IMR-90 (cell line): ENCODE measurements at regions not wholly inside any gene's neighbourhood (a gene's known extent, or its start where the extent isn't known, plus 50 kb on each side); places are given as distances from the start of the nearest gene placed in this dataset.

Experiments used
- ATAC-seq: fragments of 200-7000 bp; cut with Tn5 transposase; 2 replicates; pipeline ENCODE4 v1.9.1; 2020; ENCODE audit warnings: low read depth, mild to moderate bottlenecking, moderate library complexity
- BruUV-seq: library from RNA; stranded (reverse); fragments of 400-500 nt; replicated peaks from 2 replicates; lab custom pipeline; 2021; lab: Mats Ljungman, UMichigan
- CTCF ChIA-PET: fragments of 300-600 bp; formaldehyde crosslinking; extraction: SDS; loops from one replicate; lab custom pipeline; 2021; ENCODE audit warnings: antibody characterized with exemption; lab: Yijun Ruan, JAX
- POLR2A ChIA-PET: fragments of 300-600 bp; sonication (Branson Sonifier 250); formaldehyde crosslinking; loops from one replicate; lab custom pipeline; 2022; ENCODE audit warnings: antibody characterized with exemption; ENCODE audit not compliant: unreplicated experiment; lab: Charles Lee
- DNase-seq: peaks from one replicate; pipeline ENCODE4 v3.0.0; 2013
- H2AFZ ChIP-seq: replicated peaks from 2 replicates; pipeline ENCODE3; 2013; ENCODE audit warnings: low read length, mild to moderate bottlenecking; ENCODE audit not compliant: poor library complexity
- H2AK5ac ChIP-seq: 2 replicates; pipeline ENCODE4 v1.6.1; 2013; ENCODE audit warnings: low read depth, low read length, inconsistent platforms
- H2AK9ac ChIP-seq: replicated peaks from 2 replicates; pipeline ENCODE3; 2013; ENCODE audit warnings: mild to moderate bottlenecking, low read depth, low read length, moderate library complexity; ENCODE audit not compliant: poor library complexity
- H2BK120ac ChIP-seq: 2 replicates; pipeline ENCODE4 v1.6.1; 2013; ENCODE audit warnings: low read depth, low read length, inconsistent platforms
- H2BK15ac ChIP-seq: 3 replicates; pipeline ENCODE4 v1.6.1; 2013; ENCODE audit warnings: low read depth, low read length, inconsistent platforms
- H2BK20ac ChIP-seq: 2 replicates; pipeline ENCODE4 v1.6.1; 2013; ENCODE audit warnings: low read depth, mild to moderate bottlenecking, inconsistent platforms, low read length, moderate library complexity
- H2BK5ac ChIP-seq: 2 replicates; pipeline ENCODE4 v1.6.1; 2013; ENCODE audit warnings: mild to moderate bottlenecking, low read depth, low read length, inconsistent platforms; ENCODE audit not compliant: poor library complexity, severe bottlenecking
- H3K14ac ChIP-seq: replicated peaks from 2 replicates; pipeline ENCODE4 v1.6.1; 2013; ENCODE audit warnings: low read depth, low read length, inconsistent platforms
- H3K18ac ChIP-seq: 2 replicates; pipeline ENCODE4 v1.6.1; 2013; ENCODE audit warnings: low read depth, low read length, control low read depth
- H3K23ac ChIP-seq: 2 replicates; pipeline ENCODE4 v1.6.1; 2013; ENCODE audit warnings: low read depth, low read length, inconsistent platforms
- H3K27ac ChIP-seq: 2 replicates; pipeline ENCODE4 v1.5.1; 2013; ENCODE audit warnings: mild to moderate bottlenecking, control low read depth, low read length; ENCODE audit not compliant: insufficient read depth
- H3K27me3 ChIP-seq: 2 replicates; pipeline ENCODE4 v1.6.1; 2013; ENCODE audit warnings: low read length; ENCODE audit not compliant: control insufficient read depth, insufficient read depth
- H3K36me3 ChIP-seq: 2 replicates; pipeline ENCODE4 v1.6.1; 2013; ENCODE audit warnings: low read length, mixed read lengths; ENCODE audit not compliant: control insufficient read depth, insufficient read depth
- H3K4ac ChIP-seq: 2 replicates; pipeline ENCODE4 v1.6.1; 2013; ENCODE audit warnings: low read depth, low read length, inconsistent platforms
- H3K4me1 ChIP-seq: 2 replicates; pipeline ENCODE4 v1.6.1; 2013; ENCODE audit warnings: low read length, mixed read lengths; ENCODE audit not compliant: control insufficient read depth, insufficient read depth
- H3K4me2 ChIP-seq: 2 replicates; pipeline ENCODE4 v1.6.1; 2013; ENCODE audit warnings: low read depth, mild to moderate bottlenecking, control low read depth, low read length, moderate library complexity
- H3K4me3 ChIP-seq: 2 replicates; pipeline ENCODE4 v1.5.1; 2013; ENCODE audit warnings: low read depth, mild to moderate bottlenecking, control low read depth, low read length, moderate library complexity; ENCODE audit not compliant: insufficient read depth
- H3K56ac ChIP-seq: 2 replicates; pipeline ENCODE4 v1.6.1; 2013; ENCODE audit warnings: low read length, inconsistent platforms; ENCODE audit not compliant: insufficient read depth; ENCODE audit errors: extremely low read depth
- H3K79me1 ChIP-seq, 2 experiments: 2 replicates each; pipeline ENCODE4 v1.6.1; 2013; ENCODE audit warnings: low read length in 2 of 2, inconsistent platforms in 1 of 2, low read depth in 1 of 2
- H3K9ac ChIP-seq: 2 replicates; pipeline ENCODE4 v1.6.1; 2013; ENCODE audit warnings: low read depth, low read length, control low read depth
- H3K9me1 ChIP-seq: 2 replicates; pipeline ENCODE4 v1.6.1; 2013; ENCODE audit warnings: low read length, inconsistent platforms; ENCODE audit not compliant: insufficient read depth
- H3K9me3 ChIP-seq: 2 replicates; pipeline ENCODE4 v1.6.1; 2013; ENCODE audit warnings: low read length; ENCODE audit not compliant: control insufficient read depth, insufficient read depth
- H4K20me1 ChIP-seq: 2 replicates; pipeline ENCODE4 v1.6.1; 2013; ENCODE audit warnings: low read length, inconsistent platforms; ENCODE audit not compliant: insufficient read depth
- H4K5ac ChIP-seq: 2 replicates; pipeline ENCODE4 v1.6.1; 2013; ENCODE audit warnings: mild to moderate bottlenecking, low read depth, low read length, control low read depth
- H4K8ac ChIP-seq, 2 experiments: 2 replicates each; pipeline ENCODE4 v1.6.1; 2013; ENCODE audit warnings: low read depth in 2 of 2, low read length in 2 of 2, control low read depth in 1 of 2, inconsistent platforms in 1 of 2
- H4K91ac ChIP-seq: 2 replicates; pipeline ENCODE4 v1.6.1; 2013; ENCODE audit warnings: low read depth, low read length, inconsistent platforms; ENCODE audit not compliant: insufficient read depth
- BHLHE40 ChIP-seq: fragments of 150-350 bp; IDR thresholded peaks from 2 replicates; pipeline ENCODE4 v1.6.1; 2016; ENCODE audit warnings: mild to moderate bottlenecking, low read depth, low read length
- CEBPB ChIP-seq: IDR thresholded peaks from 2 replicates; pipeline ENCODE4 v1.6.1; 2012; ENCODE audit warnings: low read depth, low read length, improper control_type of control experiment
- CHD1 ChIP-seq: IDR thresholded peaks from 2 replicates; pipeline ENCODE4 v1.6.1; 2012; ENCODE audit warnings: low read depth, low read length, improper control_type of control experiment
- FOS ChIP-seq: fragments of 150-350 bp; IDR thresholded peaks from 2 replicates; pipeline ENCODE4 v1.6.1; 2016; ENCODE audit warnings: low read depth, low read length
- MAFK ChIP-seq: IDR thresholded peaks from 2 replicates; pipeline ENCODE4 v1.6.1; 2012; ENCODE audit warnings: low read depth, low read length, improper control_type of control experiment
- MAZ ChIP-seq: IDR thresholded peaks from 2 replicates; pipeline ENCODE4 v1.6.1; 2012; ENCODE audit warnings: low read depth, mild to moderate bottlenecking, low read length, improper control_type of control experiment, moderate library complexity, borderline replicate concordance
- MXI1 ChIP-seq: IDR thresholded peaks from 2 replicates; pipeline ENCODE4 v1.6.1; 2012; ENCODE audit warnings: low read depth, mild to moderate bottlenecking, low read length, moderate library complexity, borderline replicate concordance
- NFE2L2 ChIP-seq: fragments of 150-350 bp; IDR thresholded peaks from 2 replicates; pipeline ENCODE4 v1.6.1; 2016; ENCODE audit warnings: low read depth, mild to moderate bottlenecking, low read length
- POLR2A ChIP-seq: IDR thresholded peaks from 2 replicates; pipeline ENCODE4 v1.6.1; 2012; ENCODE audit warnings: mild to moderate bottlenecking, low read depth, low read length
- RAD21 ChIP-seq: IDR thresholded peaks from 2 replicates; pipeline ENCODE4 v1.6.1; 2012; ENCODE audit warnings: low read length, improper control_type of control experiment
- RCOR1 ChIP-seq: IDR thresholded peaks from 2 replicates; pipeline ENCODE4 v1.6.1; 2012; ENCODE audit warnings: mild to moderate bottlenecking, low read length, improper control_type of control experiment; ENCODE audit not compliant: insufficient replicate concordance
- RFX5 ChIP-seq: IDR thresholded peaks from 2 replicates; pipeline ENCODE4 v1.8.0; 2012; ENCODE audit warnings: low read depth, mild to moderate bottlenecking, low read length, moderate library complexity
- SMC3 ChIP-seq: fragments of 150-350 bp; IDR thresholded peaks from 2 replicates; pipeline ENCODE4 v1.6.1; 2016; ENCODE audit warnings: low read depth, mild to moderate bottlenecking, antibody characterized with exemption, low read length, moderate library complexity
- USF2 ChIP-seq: fragments of 150-350 bp; IDR thresholded peaks from 2 replicates; pipeline ENCODE4 v1.6.1; 2017; ENCODE audit warnings: mild to moderate bottlenecking, antibody characterized with exemption, low read length, low read depth
- WGBS, 2 experiments: methylation state at CpG; one replicate each; pipeline versions ENCODE4 v1.1.5 to v1.1.7; 2013; ENCODE audit warnings: missing lambda C conversion rate in 2 of 2; ENCODE audit not compliant: insufficient read length in 1 of 2; ENCODE audit errors: extremely low coverage in 2 of 2; 5-methylcytosine and 5-hydroxymethylcytosine counted together
- dilution Hi-C: fragments of 300-500 bp; cut with HindIII; formaldehyde crosslinking; loops from one replicate; pipeline ENCODE4 v1.14.3; 2018; ENCODE audit warnings: low sequenced_read_pairs; ENCODE audit not compliant: unreplicated experiment
- in situ Hi-C: fragments of 300-500 bp; cut with MboI; formaldehyde crosslinking; loops from 3 replicates; pipeline ENCODE4 v1.14.3; 2019; ENCODE audit warnings: low sequenced_read_pairs, inconsistent platforms, mixed read lengths
- intact Hi-C: fragments of 100-400 bp; cut with micrococcal nuclease; formaldehyde crosslinking; loops from 2 replicates; pipeline ENCODE4 v1.10.0; 2022
- TF ChIP-seq, protein P1 (sequence below): conservative IDR thresholded peaks from 2 replicates; pipeline ENCODE4 v1.5.1; 2012; ENCODE audit warnings: mild to moderate bottlenecking, low read depth, low read length, improper control_type of control experiment
- TF ChIP-seq, protein P2 (sequence below): fragments of 150-350 bp; IDR thresholded peaks from 2 replicates; pipeline ENCODE4 v1.6.1; 2016; ENCODE audit warnings: low read depth, mild to moderate bottlenecking, low read length, moderate library complexity, borderline replicate concordance

- Histone ChIP-seq H3K9me1 (no peaks in the 10 kb centered on the region), H3K23ac (no peak overlapping the region), H4K5ac (no peak overlapping the region), H3K4ac (no peak overlapping the region), H3K27ac (no peak overlapping the region), H3K4me2 (no peak overlapping the region), H3K4me3 (no peak overlapping the region), H2BK120ac (no peak overlapping the region), H4K8ac (no peak overlapping the region), H3K4me1 (peaks cover 2% of the 10 kb centered on the region; the same call in 1 of the 2 replicates), H3K79me1 (no peaks in the 10 kb centered on the region), H3K18ac (no peak overlapping the region), H3K9me3 (no peaks in the 10 kb centered on the region; the same call in 1 of the 2 replicates), H2BK20ac (no peak overlapping the region), H2AFZ (no peak overlapping the region), H4K91ac (no peak overlapping the region), H3K56ac (no peak overlapping the region), H2AK5ac (no peak overlapping the region), H2BK5ac (no peak overlapping the region), H2AK9ac (no peak overlapping the region), H3K36me3 (no peaks in the 10 kb centered on the region), H3K27me3 (no peaks in the 10 kb centered on the region), H2BK15ac (no peak overlapping the region), H4K20me1 (no peaks in the 10 kb centered on the region), H3K9ac (no peak overlapping the region), H3K14ac (no peak overlapping the region)
- BruUV-seq: no TSS peak
- CTCF ChIA-PET: no interaction called here
- intact Hi-C loops: no loop called here
- no peak for DNase-seq
- dilution Hi-C loops: no loop called here
- TF ChIP-seq NFE2L2 (no peak), USF2 (no peak), BHLHE40 (no peak), MAZ (no peak), RCOR1 (no peak), FOS (no peak), SMC3 (no peak), POLR2A (no peak), CHD1 (no peak), RAD21 (no peak), RFX5 (no peak), MAFK (no peak), MXI1 (no peak), CEBPB (no peak)
- TF ChIP-seq, protein P1, sequence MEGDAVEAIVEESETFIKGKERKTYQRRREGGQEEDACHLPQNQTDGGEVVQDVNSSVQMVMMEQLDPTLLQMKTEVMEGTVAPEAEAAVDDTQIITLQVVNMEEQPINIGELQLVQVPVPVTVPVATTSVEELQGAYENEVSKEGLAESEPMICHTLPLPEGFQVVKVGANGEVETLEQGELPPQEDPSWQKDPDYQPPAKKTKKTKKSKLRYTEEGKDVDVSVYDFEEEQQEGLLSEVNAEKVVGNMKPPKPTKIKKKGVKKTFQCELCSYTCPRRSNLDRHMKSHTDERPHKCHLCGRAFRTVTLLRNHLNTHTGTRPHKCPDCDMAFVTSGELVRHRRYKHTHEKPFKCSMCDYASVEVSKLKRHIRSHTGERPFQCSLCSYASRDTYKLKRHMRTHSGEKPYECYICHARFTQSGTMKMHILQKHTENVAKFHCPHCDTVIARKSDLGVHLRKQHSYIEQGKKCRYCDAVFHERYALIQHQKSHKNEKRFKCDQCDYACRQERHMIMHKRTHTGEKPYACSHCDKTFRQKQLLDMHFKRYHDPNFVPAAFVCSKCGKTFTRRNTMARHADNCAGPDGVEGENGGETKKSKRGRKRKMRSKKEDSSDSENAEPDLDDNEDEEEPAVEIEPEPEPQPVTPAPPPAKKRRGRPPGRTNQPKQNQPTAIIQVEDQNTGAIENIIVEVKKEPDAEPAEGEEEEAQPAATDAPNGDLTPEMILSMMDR: no peak
- TF ChIP-seq, protein P2, sequence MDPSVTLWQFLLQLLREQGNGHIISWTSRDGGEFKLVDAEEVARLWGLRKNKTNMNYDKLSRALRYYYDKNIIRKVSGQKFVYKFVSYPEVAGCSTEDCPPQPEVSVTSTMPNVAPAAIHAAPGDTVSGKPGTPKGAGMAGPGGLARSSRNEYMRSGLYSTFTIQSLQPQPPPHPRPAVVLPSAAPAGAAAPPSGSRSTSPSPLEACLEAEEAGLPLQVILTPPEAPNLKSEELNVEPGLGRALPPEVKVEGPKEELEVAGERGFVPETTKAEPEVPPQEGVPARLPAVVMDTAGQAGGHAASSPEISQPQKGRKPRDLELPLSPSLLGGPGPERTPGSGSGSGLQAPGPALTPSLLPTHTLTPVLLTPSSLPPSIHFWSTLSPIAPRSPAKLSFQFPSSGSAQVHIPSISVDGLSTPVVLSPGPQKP: no peak
- in situ Hi-C loops: no loop called here
- ATAC-seq: no peak
- WGBS, 2 experiments: no CpG with 5 or more reads among the region's 1 CpG
- POLR2A ChIA-PET: no interaction called here
These were observed 242.9 kb downstream of the WNT5A start for GRCh38 chr3:55244247-55244646.
